ENCODE measurements at regions not wholly inside any gene's neighbourhood (a gene's known extent, or its start where the extent isn't known, plus 50 kb on each side); places are given as distances from the start of the nearest gene placed in this dataset.

DNA sequence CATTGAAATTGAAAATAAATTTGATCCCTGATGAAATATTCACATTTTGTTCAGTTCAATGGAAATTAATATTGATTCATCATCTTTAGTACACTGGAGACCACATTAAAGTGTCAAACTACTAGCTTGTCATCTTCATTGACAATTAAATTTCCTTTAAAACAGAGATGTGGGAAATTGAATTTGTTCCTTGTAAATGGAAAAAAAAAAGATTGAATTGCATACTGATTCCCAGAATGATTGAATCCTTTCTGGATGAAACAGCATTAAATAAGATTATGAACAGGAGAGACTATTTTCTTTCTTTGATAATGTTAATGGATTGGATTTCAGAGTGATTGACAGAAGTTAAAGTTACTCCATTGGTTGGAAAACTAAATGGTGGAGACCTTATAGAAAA, 241.3 kb upstream of the CNTNAP2 start:
- no peak for TF ChIP-seq CTCF (IDR thresholded peaks at IDR 0.05)
- no peak for TF ChIP-seq EP300 (IDR thresholded peaks at IDR 0.05)
